Mucosa of stomach (tissue), 1 donor: ENCODE measurements at regions not wholly inside any gene's neighbourhood (a gene's known extent, or its start where the extent isn't known, plus 50 kb on each side); places are given as distances from the start of the nearest gene placed in this dataset.
"Not testable (repeated sequence)": the region's sequence is repeated elsewhere in the genome, so short reads cannot be mapped to it uniquely, and the experiment has no call there.

Experiments used
- H3K27me3 ChIP-seq: one replicate; pipeline ENCODE4 v1.7.0; 2013; ENCODE audit warnings: mild to moderate bottlenecking, low read length; ENCODE audit not compliant: control insufficient read depth, insufficient read depth
- H3K36me3 ChIP-seq: one replicate; pipeline ENCODE4 v1.7.0; 2013; ENCODE audit warnings: low read length; ENCODE audit not compliant: control insufficient read depth, insufficient read depth
- H3K4me1 ChIP-seq: one replicate; pipeline ENCODE4 v1.7.0; 2013; ENCODE audit warnings: mild to moderate bottlenecking, low read length; ENCODE audit not compliant: control insufficient read depth, insufficient read depth
- H3K4me3 ChIP-seq: one replicate; pipeline ENCODE4 v1.7.0; 2013; ENCODE audit warnings: low read length
- H3K9ac ChIP-seq: one replicate; pipeline ENCODE4 v1.7.0; 2013; ENCODE audit warnings: mild to moderate bottlenecking, low read length, moderate library complexity
- H3K9me3 ChIP-seq: one replicate; pipeline ENCODE4 v1.7.0; 2013; ENCODE audit warnings: mild to moderate bottlenecking, low read length, moderate library complexity; ENCODE audit not compliant: control insufficient read depth
- donor health status: Pancreatic carcinoma.

GRCh38 chr7:23912065-23912464, 202.0 kb downstream of the STK31 start:
- Histone ChIP-seq H3K4me1 (no peaks in the 10 kb centered on the region), H3K4me3 (no peak overlapping the region), H3K9me3 (no peaks in the 10 kb centered on the region), H3K27me3 (no peaks in the 10 kb centered on the region), H3K9ac (no peak overlapping the region), H3K36me3 (no peaks in the 10 kb centered on the region)

GRCh38 chr7:23913016-23913415, 203.0 kb downstream of the STK31 start:
- H3K9ac ChIP-seq = no peak overlapping the region
- H3K9me3 ChIP-seq = no peaks in the 10 kb centered on the region
- no peaks in the 10 kb centered on the region for H3K4me1 ChIP-seq
- no peaks in the 10 kb centered on the region for H3K27me3 ChIP-seq
- no peaks in the 10 kb centered on the region for H3K36me3 ChIP-seq
- no peak overlapping the region for H3K4me3 ChIP-seq

- Histone ChIP-seq H3K36me3 (no peaks in the 10 kb centered on the region), H3K9me3 (no peaks in the 10 kb centered on the region), H3K4me3 (no peak overlapping the region), H3K9ac (no peak overlapping the region), H3K27me3 (no peaks in the 10 kb centered on the region), H3K4me1 (no peaks in the 10 kb centered on the region)
These were observed 205.2 kb downstream of the STK31 start for GRCh38 chr7:23915236-23915635.

GRCh38 chr7:23918286-23918685, 208.3 kb downstream of the STK31 start:
- Histone ChIP-seq H3K4me3 (no peak overlapping the region), H3K27me3 (no peaks in the 10 kb centered on the region), H3K4me1 (no peaks in the 10 kb centered on the region), H3K9me3 (no peaks in the 10 kb centered on the region), H3K36me3 (no peaks in the 10 kb centered on the region), H3K9ac (no peak overlapping the region)

GRCh38 chr7:23918856-23919255, 208.8 kb downstream of the STK31 start:
- Histone ChIP-seq H3K4me3 (no peak overlapping the region), H3K9me3 (no peaks in the 10 kb centered on the region), H3K9ac (no peak overlapping the region), H3K27me3 (no peaks in the 10 kb centered on the region), H3K36me3 (no peaks in the 10 kb centered on the region), H3K4me1 (no peaks in the 10 kb centered on the region)

- Histone ChIP-seq H3K9me3 (no peaks in the 10 kb centered on the region), H3K4me3 (no peak overlapping the region), H3K36me3 (no peaks in the 10 kb centered on the region), H3K9ac (no peak overlapping the region), H3K4me1 (no peaks in the 10 kb centered on the region), H3K27me3 (no peaks in the 10 kb centered on the region)
These were observed 215.1 kb downstream of the STK31 start for GRCh38 chr7:23925088-23925487.

GRCh38 chr7:23927709-23928417, 217.8 kb downstream of the STK31 start:
- Histone ChIP-seq H3K27me3 (no peaks in the 10 kb centered on the region), H3K4me1 (no peaks in the 10 kb centered on the region), H3K9ac (no peak overlapping the region), H3K4me3 (no peak overlapping the region), H3K36me3 (no peaks in the 10 kb centered on the region), H3K9me3 (no peaks in the 10 kb centered on the region)

GRCh38 chr7:23928418-23928775, 218.4 kb downstream of the STK31 start:
- H3K9me3 ChIP-seq = no peaks in the 10 kb centered on the region
- H3K4me3 ChIP-seq = no peak overlapping the region
- H3K9ac ChIP-seq = no peak overlapping the region
- H3K4me1 ChIP-seq = no peaks in the 10 kb centered on the region
- H3K27me3 ChIP-seq = no peaks in the 10 kb centered on the region
- no peaks in the 10 kb centered on the region for H3K36me3 ChIP-seq

GRCh38 chr7:23930312-23930711, 220.3 kb downstream of the STK31 start:
- Histone ChIP-seq H3K27me3 (no peaks in the 10 kb centered on the region), H3K9ac (no peak overlapping the region), H3K4me3 (no peak overlapping the region), H3K9me3 (no peaks in the 10 kb centered on the region), H3K36me3 (no peaks in the 10 kb centered on the region), H3K4me1 (no peaks in the 10 kb centered on the region)

GRCh38 chr7:23931633-23932032, 221.6 kb downstream of the STK31 start:
- no peak overlapping the region for H3K9ac ChIP-seq
- H3K27me3 ChIP-seq = no peaks in the 10 kb centered on the region
- no peaks in the 10 kb centered on the region for H3K4me1 ChIP-seq
- no peaks in the 10 kb centered on the region for H3K9me3 ChIP-seq
- no peaks in the 10 kb centered on the region for H3K36me3 ChIP-seq
- no peak overlapping the region for H3K4me3 ChIP-seq

- no peak overlapping the region for H3K9ac ChIP-seq
- no peak overlapping the region for H3K4me3 ChIP-seq
- no peaks in the 10 kb centered on the region for H3K27me3 ChIP-seq
- no peaks in the 10 kb centered on the region for H3K9me3 ChIP-seq
- peaks cover 7% of the 10 kb centered on the region for H3K4me1 ChIP-seq
- no peaks in the 10 kb centered on the region for H3K36me3 ChIP-seq
These were observed 228.2 kb downstream of the STK31 start for GRCh38 chr7:23938215-23938614.

- no peaks in the 10 kb centered on the region for H3K27me3 ChIP-seq
These were observed 229.0 kb downstream of the STK31 start for GRCh38 chr7:23938937-23939552.

GRCh38 chr7:23939747-23940146, 229.7 kb downstream of the STK31 start:
- not testable (repeated sequence) for H3K9ac ChIP-seq, H3K4me3 ChIP-seq, H3K27me3 ChIP-seq, H3K9me3 ChIP-seq, H3K4me1 ChIP-seq, H3K36me3 ChIP-seq

More at GRCh38 chr7:23938937-23939552, 229.0 kb downstream of the STK31 start:
- Histone ChIP-seq H3K9me3 (no peaks in the 10 kb centered on the region), H3K4me3 (no peak overlapping the region), H3K36me3 (no peaks in the 10 kb centered on the region), H3K9ac (no peak overlapping the region), H3K4me1 (peaks cover 7% of the 10 kb centered on the region)
